ENCODE measurements at regions not wholly inside any gene's neighbourhood (a gene's known extent, or its start where the extent isn't known, plus 50 kb on each side); places are given as distances from the start of the nearest gene placed in this dataset.
"Not testable (repeated sequence)": the region's sequence is repeated elsewhere in the genome, so short reads cannot be mapped to it uniquely, and the experiment has no call there.

DNA sequence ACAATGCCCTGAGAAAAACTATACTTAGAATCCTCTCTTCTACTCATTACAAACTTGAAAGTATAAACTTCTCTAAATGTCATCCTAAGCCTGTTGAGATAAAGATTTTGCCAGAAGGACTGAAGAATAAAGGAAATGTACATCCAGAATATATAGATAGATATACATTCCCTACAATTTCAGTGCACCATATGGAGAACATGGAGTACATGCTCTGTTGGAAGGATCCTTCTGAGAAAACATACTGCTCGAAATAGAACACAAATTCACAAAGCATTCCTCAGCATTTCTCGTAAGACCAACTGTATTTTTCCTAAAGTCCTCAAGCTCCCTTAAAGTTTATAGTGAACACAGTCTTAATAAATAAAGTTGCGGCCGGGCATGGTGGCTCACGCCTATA is 69.7 kb upstream of the RASA1 start:
- no peak for DNase-seq (ENCODE audit: low read depth)

DNA sequence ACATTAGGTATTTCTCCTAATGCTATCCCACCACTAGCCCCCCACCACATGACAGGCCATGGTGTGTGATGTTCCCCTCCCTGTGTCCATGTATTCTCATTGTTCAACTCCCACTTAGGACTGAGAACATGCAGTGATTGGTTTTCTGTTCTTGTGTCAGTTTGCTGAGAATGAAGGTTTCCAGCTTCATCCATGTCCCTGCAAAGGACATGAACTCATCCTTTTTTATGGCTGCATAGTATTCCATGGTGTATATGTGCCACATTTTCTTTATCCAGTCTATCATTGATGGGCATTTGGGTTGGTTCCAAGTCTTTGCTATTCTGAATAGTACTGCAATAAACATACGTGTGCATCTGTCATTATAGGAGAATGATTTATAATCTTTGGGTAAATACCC is 68.4 kb upstream of the RASA1 start:
- DNase-seq (ENCODE audit: low read depth): not testable (repeated sequence)

DNA sequence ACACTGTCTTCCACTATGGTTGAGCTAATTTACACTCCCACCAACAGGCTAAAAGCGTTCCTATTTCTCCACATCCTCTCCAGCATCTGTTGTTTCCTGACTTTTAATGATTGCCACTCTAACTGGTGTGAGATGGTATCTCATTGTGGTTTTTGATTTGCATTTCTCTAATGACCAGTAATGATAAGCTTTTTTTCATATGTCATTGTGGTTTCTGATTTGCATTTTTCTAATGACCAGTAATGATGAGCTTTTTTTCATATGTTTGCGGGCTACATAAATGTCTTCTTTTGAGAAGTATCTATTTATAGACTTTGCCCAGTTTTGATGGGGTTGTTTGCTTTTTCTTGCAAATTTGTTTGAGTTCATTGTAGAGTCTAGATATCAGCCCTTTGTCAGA is 68.0 kb upstream of the RASA1 start:
- DNase-seq (ENCODE audit: low read depth): not testable (repeated sequence)

DNA sequence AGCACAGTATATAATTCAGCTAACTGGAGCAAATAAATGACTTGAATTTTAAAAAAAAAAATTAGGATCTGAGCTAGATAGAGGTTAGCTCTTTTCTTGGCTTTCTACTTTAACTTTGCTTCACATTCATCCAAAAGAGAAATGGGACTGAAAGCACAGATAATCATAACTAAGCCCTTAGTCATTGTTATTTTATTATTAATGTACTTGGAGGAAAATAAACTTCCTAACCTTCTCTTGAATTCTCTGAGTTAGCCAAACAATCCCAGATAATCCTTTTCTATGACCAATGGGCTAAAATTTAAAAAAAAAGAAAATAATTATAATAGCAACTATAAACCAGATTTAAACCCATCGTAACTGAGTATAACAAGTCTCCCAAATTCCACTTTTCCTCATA is 57.6 kb upstream of the RASA1 start:
- DNase-seq (ENCODE audit: low read depth): no peak

DNA sequence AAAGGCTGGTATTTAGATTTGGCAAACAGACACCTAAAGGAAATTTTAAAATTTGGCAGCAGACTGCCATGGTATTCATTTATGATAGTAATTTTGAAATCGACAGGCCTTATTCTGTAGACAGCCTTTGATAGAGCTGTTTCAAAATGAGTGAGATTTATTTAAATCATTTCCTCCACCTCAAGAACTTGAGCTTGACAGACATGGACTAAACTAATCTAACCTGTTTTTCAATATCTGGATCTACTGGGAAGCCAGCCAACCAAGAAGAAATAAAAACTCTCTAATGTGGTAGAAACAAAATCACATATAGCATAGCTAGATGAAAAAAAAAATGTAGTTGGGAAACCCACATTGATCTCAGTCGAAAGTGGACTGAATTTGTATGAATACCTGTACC is 56.9 kb upstream of the RASA1 start:
- no peak for DNase-seq (ENCODE audit: low read depth)

DNA sequence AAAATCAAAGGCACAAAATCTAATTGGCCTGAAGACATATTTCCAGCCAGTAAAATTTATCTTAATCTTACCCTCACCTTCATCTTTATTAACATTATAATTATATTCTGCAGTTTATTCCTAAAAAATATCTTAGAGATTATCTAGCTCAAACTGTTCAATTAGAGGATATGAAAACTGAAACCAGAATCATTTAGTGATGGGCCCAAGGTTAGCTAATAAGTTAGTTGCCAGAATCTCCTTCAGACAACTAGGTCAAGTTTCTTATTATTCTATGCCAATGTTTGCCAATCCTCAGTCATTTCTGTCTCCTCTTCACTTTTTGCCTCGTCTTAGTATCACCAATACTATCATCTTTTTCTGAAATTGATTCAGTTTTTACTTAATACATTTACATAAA is 56.0 kb upstream of the RASA1 start:
- DNase-seq (ENCODE audit: low read depth): no peak

DNA sequence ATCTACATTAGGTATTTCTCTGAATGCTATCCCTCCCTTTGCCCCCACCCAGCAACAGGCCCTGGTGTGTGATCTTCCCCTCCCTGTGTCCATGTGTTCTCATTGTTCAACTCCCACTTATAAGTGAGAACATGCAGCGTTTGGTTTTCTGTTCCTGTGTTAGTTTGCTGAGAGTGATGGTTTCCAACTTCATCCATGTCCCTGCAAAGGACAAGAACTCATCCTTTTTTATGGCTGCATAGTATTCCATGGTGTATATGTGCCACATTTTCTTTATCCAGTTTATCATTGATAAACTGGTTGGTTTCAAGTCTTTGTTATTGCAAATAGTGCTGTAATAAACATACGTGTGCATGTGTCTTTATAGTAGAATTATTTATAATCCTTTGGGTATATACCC is 55.5 kb upstream of the RASA1 start:
- DNase-seq (ENCODE audit: low read depth): not testable (repeated sequence)

DNA sequence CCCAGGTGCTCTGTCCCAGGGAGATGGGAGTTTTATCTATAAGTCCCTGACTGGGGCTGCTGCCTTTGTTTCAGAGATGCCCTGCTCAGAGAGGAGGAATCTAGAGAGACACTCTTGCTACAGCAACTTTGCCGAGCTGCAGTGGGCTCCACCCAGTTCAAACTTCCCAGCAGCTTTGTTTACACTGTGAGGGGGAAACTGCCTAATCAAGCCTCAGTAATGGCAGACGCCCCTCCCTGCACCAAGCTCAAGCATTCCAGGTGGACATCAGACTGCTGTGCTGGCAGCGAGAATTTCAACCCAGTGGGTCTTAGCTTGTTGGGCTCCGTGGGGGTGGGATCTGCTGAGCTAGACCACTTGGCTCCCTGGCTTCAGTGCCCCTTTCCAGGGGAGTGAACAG is 50.2 kb upstream of the RASA1 start:
- DNase-seq (ENCODE audit: low read depth): not testable (repeated sequence)
